Lower leg skin (tissue), 3 donors: ENCODE measurements at regions not wholly inside any gene's neighbourhood (a gene's known extent, or its start where the extent isn't known, plus 50 kb on each side); places are given as distances from the start of the nearest gene placed in this dataset.

Experiments used
- POLR2A ChIP-seq, 2 donors: fragments of 450-650 bp; IDR thresholded peaks; one replicate each; pipeline ENCODE4 v1.6.1; 2016 to 2017; ENCODE audit warnings: antibody characterized with exemption in 2 of 2, mild to moderate bottlenecking in 1 of 2, moderate library complexity in 1 of 2
- TF ChIP-seq, protein P1 (sequence below), 3 donors: fragments of 450-650 bp; IDR thresholded peaks; one replicate each; pipeline ENCODE4 v1.5.1; 2016; ENCODE audit warnings: antibody characterized with exemption in 3 of 3, mild to moderate bottlenecking in 3 of 3, moderate library complexity in 2 of 3

GRCh38 chr6:141562851-141563763 is 569.6 kb upstream of the GJE1 start:
- TF ChIP-seq, protein P1, sequence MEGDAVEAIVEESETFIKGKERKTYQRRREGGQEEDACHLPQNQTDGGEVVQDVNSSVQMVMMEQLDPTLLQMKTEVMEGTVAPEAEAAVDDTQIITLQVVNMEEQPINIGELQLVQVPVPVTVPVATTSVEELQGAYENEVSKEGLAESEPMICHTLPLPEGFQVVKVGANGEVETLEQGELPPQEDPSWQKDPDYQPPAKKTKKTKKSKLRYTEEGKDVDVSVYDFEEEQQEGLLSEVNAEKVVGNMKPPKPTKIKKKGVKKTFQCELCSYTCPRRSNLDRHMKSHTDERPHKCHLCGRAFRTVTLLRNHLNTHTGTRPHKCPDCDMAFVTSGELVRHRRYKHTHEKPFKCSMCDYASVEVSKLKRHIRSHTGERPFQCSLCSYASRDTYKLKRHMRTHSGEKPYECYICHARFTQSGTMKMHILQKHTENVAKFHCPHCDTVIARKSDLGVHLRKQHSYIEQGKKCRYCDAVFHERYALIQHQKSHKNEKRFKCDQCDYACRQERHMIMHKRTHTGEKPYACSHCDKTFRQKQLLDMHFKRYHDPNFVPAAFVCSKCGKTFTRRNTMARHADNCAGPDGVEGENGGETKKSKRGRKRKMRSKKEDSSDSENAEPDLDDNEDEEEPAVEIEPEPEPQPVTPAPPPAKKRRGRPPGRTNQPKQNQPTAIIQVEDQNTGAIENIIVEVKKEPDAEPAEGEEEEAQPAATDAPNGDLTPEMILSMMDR (IDR thresholded peaks at IDR 0.05): no peak
- TF ChIP-seq POLR2A (IDR thresholded peaks at IDR 0.05): no peak
